H7 (cell line): ENCODE measurements at regions not wholly inside any gene's neighbourhood (a gene's known extent, or its start where the extent isn't known, plus 50 kb on each side); places are given as distances from the start of the nearest gene placed in this dataset.

ENCODE experiments used
- DNase-seq: peaks from one replicate; pipeline ENCODE4 v3.0.0; 2012
- H3K27me3 ChIP-seq: 2 replicates; pipeline ENCODE4 v1.6.0; 2011; ENCODE audit warnings: mild to moderate bottlenecking, low read length; ENCODE audit not compliant: control insufficient read depth, insufficient read depth
- H3K36me3 ChIP-seq: replicated peaks from 2 replicates; pipeline ENCODE4 v1.5.1; 2011; ENCODE audit warnings: low read length; ENCODE audit not compliant: control insufficient read depth, insufficient read depth
- H3K4me3 ChIP-seq: 2 replicates; pipeline ENCODE4 v1.5.1; 2011; ENCODE audit warnings: low read depth, mild to moderate bottlenecking, control low read depth, low read length, moderate library complexity; ENCODE audit not compliant: insufficient read depth

- Histone ChIP-seq H3K36me3 (no peaks in the 10 kb centered on the region), H3K4me3 (no peak overlapping the region), H3K27me3 (no peaks in the 10 kb centered on the region)
- DNase-seq, result peak; percentile 19
Observed at GRCh38 chr2:240248721-240249422, 108.4 kb upstream of the OTOS start.

- DNase-seq, result peak; percentile 32
- H3K27me3 ChIP-seq, result no peaks in the 10 kb centered on the region
- no peak overlapping the region for H3K4me3 ChIP-seq
- H3K36me3 ChIP-seq, result no peaks in the 10 kb centered on the region
Observed at GRCh38 chr2:240249423-240250149, 109.1 kb upstream of the OTOS start.

- no peaks in the 10 kb centered on the region for H3K27me3 ChIP-seq
- H3K36me3 ChIP-seq, result no peaks in the 10 kb centered on the region
- no peak overlapping the region for H3K4me3 ChIP-seq
- peak; percentile 68 for DNase-seq
Observed at GRCh38 chr2:240250150-240250984, 109.9 kb upstream of the OTOS start.

- Histone ChIP-seq H3K27me3 (no peaks in the 10 kb centered on the region), H3K36me3 (no peaks in the 10 kb centered on the region), H3K4me3 (no peak overlapping the region)
- DNase-seq, result peak; percentile 71
Observed at GRCh38 chr2:240250985-240251847, 110.8 kb upstream of the OTOS start.

GRCh38 chr2:240251848-240252190, 111.4 kb upstream of the OTOS start:
- Histone ChIP-seq H3K27me3 (no peaks in the 10 kb centered on the region), H3K4me3 (no peak overlapping the region), H3K36me3 (no peaks in the 10 kb centered on the region)
- no peak for DNase-seq

GRCh38 chr2:240252191-240252871, 111.9 kb upstream of the OTOS start:
- Histone ChIP-seq H3K36me3 (no peaks in the 10 kb centered on the region), H3K27me3 (no peaks in the 10 kb centered on the region), H3K4me3 (no peak overlapping the region)
- DNase-seq, result peak; percentile 16

GRCh38 chr2:240252872-240253511, 112.5 kb upstream of the OTOS start:
- H3K36me3 ChIP-seq, result no peaks in the 10 kb centered on the region
- no peaks in the 10 kb centered on the region for H3K27me3 ChIP-seq
- no peak overlapping the region for H3K4me3 ChIP-seq
- DNase-seq, result no peak

GRCh38 chr2:240253583-240254145, 113.2 kb upstream of the OTOS start:
- no peak for DNase-seq
- Histone ChIP-seq H3K36me3 (no peaks in the 10 kb centered on the region), H3K27me3 (no peaks in the 10 kb centered on the region), H3K4me3 (no peak overlapping the region)

GRCh38 chr2:240254337-240255164, 114.1 kb upstream of the OTOS start:
- DNase-seq, result no peak
- Histone ChIP-seq H3K4me3 (no peak overlapping the region), H3K36me3 (no peaks in the 10 kb centered on the region), H3K27me3 (no peaks in the 10 kb centered on the region)

GRCh38 chr2:240255165-240255491, 114.7 kb upstream of the OTOS start:
- no peaks in the 10 kb centered on the region for H3K27me3 ChIP-seq
- no peaks in the 10 kb centered on the region for H3K36me3 ChIP-seq
- H3K4me3 ChIP-seq, result no peak overlapping the region
- peak; percentile 14 for DNase-seq

GRCh38 chr2:240255811-240256703, 115.6 kb upstream of the OTOS start:
- H3K36me3 ChIP-seq, result no peaks in the 10 kb centered on the region
- DNase-seq, result peak; percentile 46
- H3K27me3 ChIP-seq, result no peaks in the 10 kb centered on the region
- no peak overlapping the region for H3K4me3 ChIP-seq
